ENCODE measurements at regions not wholly inside any gene's neighbourhood (a gene's known extent, or its start where the extent isn't known, plus 50 kb on each side); places are given as distances from the start of the nearest gene placed in this dataset.

DNA sequence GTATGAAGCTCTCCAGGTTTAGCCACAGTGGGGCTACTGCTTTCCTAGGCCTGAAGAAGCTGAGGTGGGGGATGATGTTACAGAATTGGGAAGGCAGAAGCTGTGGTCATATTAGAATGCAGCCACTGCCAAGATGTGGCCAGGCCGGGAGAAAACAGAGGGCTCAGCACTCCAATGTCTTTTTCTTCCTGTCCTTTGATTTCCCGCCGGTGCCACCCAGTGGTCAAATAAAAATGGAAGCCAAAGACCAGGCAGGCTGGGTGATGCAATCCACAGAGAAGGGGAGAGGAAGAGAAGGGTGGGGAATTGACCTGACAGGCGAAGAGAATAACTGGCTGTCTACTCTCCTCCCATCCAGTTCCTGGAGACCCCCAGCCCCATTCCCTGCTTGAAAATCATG, 94.9 kb upstream of the SHISA3 start:
- H3K9ac ChIP-seq (replicated peaks; ENCODE audit: extremely low read depth, insufficient read depth, low read length), result no peak overlapping the region
- intact Hi-C loops (cut with micrococcal nuclease) (loop anchor here (5.0 kb wide), 1 partner anchor 60 kb away; no protein-coding TSS in a partner anchor), dilution Hi-C loops (cut with MboI; ENCODE audit: extremely low pct_ligation_motif_present, low sequenced_read_pairs) (no loop called here)
- BruUV-seq (replicated peaks), result no TSS peak
- H3K4me1 ChIP-seq (ENCODE audit: control insufficient read depth, extremely low read depth, insufficient read depth, low read length), result no peaks in the 10 kb centered on the region
- H3K4me3 ChIP-seq (replicated peaks in 1 of 3; ENCODE audit: insufficient read depth in 1 of 3, low read depth in 1 of 3, low read length in 3 of 3), result no peak overlapping the region
- no peaks in the 10 kb centered on the region for H3K9me1 ChIP-seq (replicated peaks; ENCODE audit: control insufficient read depth, extremely low read depth, insufficient read depth, low read length)
- H4K20me1 ChIP-seq (replicated peaks; ENCODE audit: control insufficient read depth, extremely low read depth, insufficient read depth, low read length), result no peaks in the 10 kb centered on the region
- peaks cover 0 to 9% of the 10 kb centered on the region in 2 experiments for H3K27me3 ChIP-seq (ENCODE audit: control insufficient read depth in 2 of 2, insufficient read depth in 2 of 2, low read length in 2 of 2)
- H2AFZ ChIP-seq (ENCODE audit: low read depth, low read length), result no peak overlapping the region
- peak; percentile 27 for DNase-seq (ENCODE audit: low read depth, low spot score)
- no peaks in the 10 kb centered on the region for H3K36me3 ChIP-seq (ENCODE audit: control insufficient read depth in 2 of 2, extremely low read depth in 1 of 2, insufficient read depth in 2 of 2, low read length in 2 of 2)
- H3K27ac ChIP-seq (ENCODE audit: insufficient read depth, low read depth, low read length), result no peak overlapping the region
- no peak overlapping the region for H3K4me2 ChIP-seq (ENCODE audit: insufficient read depth, low read length)
- POLR2A ChIA-PET, result no interaction called here
- TF ChIP-seq CTCF (IDR thresholded peaks at IDR 0.05; ENCODE audit: extremely low read depth in 1 of 2, insufficient read depth in 1 of 2, low read depth in 1 of 2, low read length in 2 of 2) (peak in 1 of 2 donors; percentile 16), JUN (IDR thresholded peaks at IDR 0.05; ENCODE audit: borderline replicate concordance, insufficient read depth, insufficient read length, low read depth) (no peak)
- CTCF ChIA-PET, result interaction anchor here (0.7 to 1.6 kb wide), 2 partner anchors 22 to 218 kb away, joined by 4 read pairs; no protein-coding TSS in a partner anchor
- H3K9me3 ChIP-seq (replicated peaks; ENCODE audit: control insufficient read depth, insufficient read depth, low read length), result no peaks in the 10 kb centered on the region
- peak; percentile 81 for FAIRE-seq
- no peaks in the 10 kb centered on the region for H3K79me2 ChIP-seq (ENCODE audit: control insufficient read depth, insufficient read depth, low read length)

GRCh38 chr4:42306221-42307109, 90.8 kb upstream of the SHISA3 start:
- FAIRE-seq (no peak), DNase-seq (ENCODE audit: low read depth, low spot score) (no peak)
- intact Hi-C loops (cut with micrococcal nuclease), result no loop called here
- no peaks in the 10 kb centered on the region for H3K4me1 ChIP-seq (ENCODE audit: control insufficient read depth, extremely low read depth, insufficient read depth, low read length)
- H2AFZ ChIP-seq (ENCODE audit: low read depth, low read length), result no peak overlapping the region
- CTCF ChIA-PET, result interaction anchor here (2.1 kb wide), 1 partner anchor 65 kb away, joined by 6 read pairs; no protein-coding TSS in a partner anchor
- H3K9me1 ChIP-seq (replicated peaks; ENCODE audit: control insufficient read depth, extremely low read depth, insufficient read depth, low read length), result no peaks in the 10 kb centered on the region
- no peaks in the 10 kb centered on the region for H3K79me2 ChIP-seq (ENCODE audit: control insufficient read depth, insufficient read depth, low read length)
- no peaks in the 10 kb centered on the region for H3K36me3 ChIP-seq (ENCODE audit: control insufficient read depth in 2 of 2, extremely low read depth in 1 of 2, insufficient read depth in 2 of 2, low read length in 2 of 2)
- POLR2A ChIA-PET, result no interaction called here
- no peaks in the 10 kb centered on the region for H3K9me3 ChIP-seq (replicated peaks; ENCODE audit: control insufficient read depth, insufficient read depth, low read length)
- no peak overlapping the region for H3K27ac ChIP-seq (ENCODE audit: insufficient read depth, low read depth, low read length)
- dilution Hi-C loops (cut with MboI; ENCODE audit: extremely low pct_ligation_motif_present, low sequenced_read_pairs), result no loop called here
- no peaks in the 10 kb centered on the region for H4K20me1 ChIP-seq (replicated peaks; ENCODE audit: control insufficient read depth, extremely low read depth, insufficient read depth, low read length)
- no TSS peak for BruUV-seq (replicated peaks)
- no peak overlapping the region for H3K9ac ChIP-seq (replicated peaks; ENCODE audit: extremely low read depth, insufficient read depth, low read length)
- TF ChIP-seq MAX (IDR thresholded peaks at IDR 0.05; ENCODE audit: insufficient read depth, insufficient read length) (no peak), POLR2AphosphoS5 (IDR thresholded peaks at IDR 0.05; ENCODE audit: insufficient read depth, low read depth, low read length) (no peak), GATA2 (IDR thresholded peaks at IDR 0.05; ENCODE audit: insufficient read depth, insufficient read length, low read depth, low read length) (no peak), FOS (IDR thresholded peaks at IDR 0.05; ENCODE audit: borderline replicate concordance, insufficient read depth, low read length) (no peak), MYC (IDR thresholded peaks at IDR 0.05; ENCODE audit: low read depth, low read length) (no peak), JUN (IDR thresholded peaks at IDR 0.05; ENCODE audit: borderline replicate concordance, insufficient read depth, insufficient read length, low read depth) (no peak), POLR2A (IDR thresholded peaks at IDR 0.05; ENCODE audit: low read depth, low read length) (no peak), EZH2 (IDR thresholded peaks at IDR 0.05; ENCODE audit: borderline replicate concordance, low read depth, low read length, severe bottlenecking) (no peak), CTCF (IDR thresholded peaks at IDR 0.05; ENCODE audit: extremely low read depth in 1 of 2, insufficient read depth in 1 of 2, low read depth in 1 of 2, low read length in 2 of 2) (no peak)
- no peak overlapping the region for H3K4me3 ChIP-seq (replicated peaks in 1 of 3; ENCODE audit: insufficient read depth in 1 of 3, low read depth in 1 of 3, low read length in 3 of 3)
- H3K27me3 ChIP-seq (ENCODE audit: control insufficient read depth in 2 of 2, insufficient read depth in 2 of 2, low read length in 2 of 2), result peaks cover 0 to under 1% of the 10 kb centered on the region in 2 experiments
- H3K4me2 ChIP-seq (ENCODE audit: insufficient read depth, low read length), result no peak overlapping the region

Data from endothelial cell of umbilical vein (primary cell).